Lower leg skin (tissue), 3 donors: ENCODE measurements at regions not wholly inside any gene's neighbourhood (a gene's known extent, or its start where the extent isn't known, plus 50 kb on each side); places are given as distances from the start of the nearest gene placed in this dataset.

Experiments used
- POLR2A ChIP-seq, 2 donors: fragments of 450-650 bp; IDR thresholded peaks; one replicate each; pipeline ENCODE4 v1.6.1; 2016 to 2017; ENCODE audit warnings: antibody characterized with exemption in 2 of 2, mild to moderate bottlenecking in 1 of 2, moderate library complexity in 1 of 2
- TF ChIP-seq, protein P1 (sequence below), 3 donors: fragments of 450-650 bp; IDR thresholded peaks; one replicate each; pipeline ENCODE4 v1.5.1; 2016; ENCODE audit warnings: antibody characterized with exemption in 3 of 3, mild to moderate bottlenecking in 3 of 3, moderate library complexity in 2 of 3

DNA sequence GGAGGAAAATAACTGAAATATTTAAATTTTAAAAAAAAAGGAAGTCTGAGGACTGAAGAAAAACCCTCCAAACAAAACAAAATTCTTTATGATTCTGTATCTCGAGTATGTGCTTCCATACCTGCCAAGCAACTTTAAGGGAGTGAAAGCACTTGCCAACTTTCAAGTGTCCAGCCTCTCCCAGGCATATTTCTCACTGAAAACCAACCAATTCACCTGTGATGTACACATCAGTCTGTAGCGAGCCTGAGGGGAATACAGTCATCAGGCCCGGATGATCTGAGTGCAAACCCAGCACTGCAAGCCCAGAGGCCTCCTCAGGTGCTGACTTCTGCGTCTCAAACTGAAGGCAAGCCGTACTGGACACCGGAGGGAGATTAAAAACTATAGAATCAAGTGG is 164.8 kb upstream of the NT5E start:
- TF ChIP-seq, protein P1, sequence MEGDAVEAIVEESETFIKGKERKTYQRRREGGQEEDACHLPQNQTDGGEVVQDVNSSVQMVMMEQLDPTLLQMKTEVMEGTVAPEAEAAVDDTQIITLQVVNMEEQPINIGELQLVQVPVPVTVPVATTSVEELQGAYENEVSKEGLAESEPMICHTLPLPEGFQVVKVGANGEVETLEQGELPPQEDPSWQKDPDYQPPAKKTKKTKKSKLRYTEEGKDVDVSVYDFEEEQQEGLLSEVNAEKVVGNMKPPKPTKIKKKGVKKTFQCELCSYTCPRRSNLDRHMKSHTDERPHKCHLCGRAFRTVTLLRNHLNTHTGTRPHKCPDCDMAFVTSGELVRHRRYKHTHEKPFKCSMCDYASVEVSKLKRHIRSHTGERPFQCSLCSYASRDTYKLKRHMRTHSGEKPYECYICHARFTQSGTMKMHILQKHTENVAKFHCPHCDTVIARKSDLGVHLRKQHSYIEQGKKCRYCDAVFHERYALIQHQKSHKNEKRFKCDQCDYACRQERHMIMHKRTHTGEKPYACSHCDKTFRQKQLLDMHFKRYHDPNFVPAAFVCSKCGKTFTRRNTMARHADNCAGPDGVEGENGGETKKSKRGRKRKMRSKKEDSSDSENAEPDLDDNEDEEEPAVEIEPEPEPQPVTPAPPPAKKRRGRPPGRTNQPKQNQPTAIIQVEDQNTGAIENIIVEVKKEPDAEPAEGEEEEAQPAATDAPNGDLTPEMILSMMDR (IDR thresholded peaks at IDR 0.05), result no peak
- TF ChIP-seq POLR2A (IDR thresholded peaks at IDR 0.05), result no peak
